IMR-90 (cell line): ENCODE measurements at regions not wholly inside any gene's neighbourhood (a gene's known extent, or its start where the extent isn't known, plus 50 kb on each side); places are given as distances from the start of the nearest gene placed in this dataset.

ENCODE experiments used
- ATAC-seq: fragments of 200-7000 bp; cut with Tn5 transposase; 2 replicates; pipeline ENCODE4 v1.9.1; 2020; ENCODE audit warnings: low read depth, mild to moderate bottlenecking, moderate library complexity
- BruUV-seq: library from RNA; stranded (reverse); fragments of 400-500 nt; replicated peaks from 2 replicates; lab custom pipeline; 2021; lab: Mats Ljungman, UMichigan
- CTCF ChIA-PET: fragments of 300-600 bp; formaldehyde crosslinking; extraction: SDS; loops from one replicate; lab custom pipeline; 2021; ENCODE audit warnings: antibody characterized with exemption; lab: Yijun Ruan, JAX
- POLR2A ChIA-PET: fragments of 300-600 bp; sonication (Branson Sonifier 250); formaldehyde crosslinking; loops from one replicate; lab custom pipeline; 2022; ENCODE audit warnings: antibody characterized with exemption; ENCODE audit not compliant: unreplicated experiment; lab: Charles Lee
- DNase-seq: peaks from one replicate; pipeline ENCODE4 v3.0.0; 2013
- H2AFZ ChIP-seq: replicated peaks from 2 replicates; pipeline ENCODE3; 2013; ENCODE audit warnings: low read length, mild to moderate bottlenecking; ENCODE audit not compliant: poor library complexity
- H2AK5ac ChIP-seq: 2 replicates; pipeline ENCODE4 v1.6.1; 2013; ENCODE audit warnings: low read depth, low read length, inconsistent platforms
- H2AK9ac ChIP-seq: replicated peaks from 2 replicates; pipeline ENCODE3; 2013; ENCODE audit warnings: mild to moderate bottlenecking, low read depth, low read length, moderate library complexity; ENCODE audit not compliant: poor library complexity
- H2BK120ac ChIP-seq: 2 replicates; pipeline ENCODE4 v1.6.1; 2013; ENCODE audit warnings: low read depth, low read length, inconsistent platforms
- H2BK15ac ChIP-seq: 3 replicates; pipeline ENCODE4 v1.6.1; 2013; ENCODE audit warnings: low read depth, low read length, inconsistent platforms
- H2BK20ac ChIP-seq: 2 replicates; pipeline ENCODE4 v1.6.1; 2013; ENCODE audit warnings: low read depth, mild to moderate bottlenecking, inconsistent platforms, low read length, moderate library complexity
- H2BK5ac ChIP-seq: 2 replicates; pipeline ENCODE4 v1.6.1; 2013; ENCODE audit warnings: mild to moderate bottlenecking, low read depth, low read length, inconsistent platforms; ENCODE audit not compliant: poor library complexity, severe bottlenecking
- H3K14ac ChIP-seq: replicated peaks from 2 replicates; pipeline ENCODE4 v1.6.1; 2013; ENCODE audit warnings: low read depth, low read length, inconsistent platforms
- H3K18ac ChIP-seq: 2 replicates; pipeline ENCODE4 v1.6.1; 2013; ENCODE audit warnings: low read depth, low read length, control low read depth
- H3K23ac ChIP-seq: 2 replicates; pipeline ENCODE4 v1.6.1; 2013; ENCODE audit warnings: low read depth, low read length, inconsistent platforms
- H3K27ac ChIP-seq: 2 replicates; pipeline ENCODE4 v1.5.1; 2013; ENCODE audit warnings: mild to moderate bottlenecking, control low read depth, low read length; ENCODE audit not compliant: insufficient read depth
- H3K27me3 ChIP-seq: 2 replicates; pipeline ENCODE4 v1.6.1; 2013; ENCODE audit warnings: low read length; ENCODE audit not compliant: control insufficient read depth, insufficient read depth
- H3K36me3 ChIP-seq: 2 replicates; pipeline ENCODE4 v1.6.1; 2013; ENCODE audit warnings: low read length, mixed read lengths; ENCODE audit not compliant: control insufficient read depth, insufficient read depth
- H3K4ac ChIP-seq: 2 replicates; pipeline ENCODE4 v1.6.1; 2013; ENCODE audit warnings: low read depth, low read length, inconsistent platforms
- H3K4me1 ChIP-seq: 2 replicates; pipeline ENCODE4 v1.6.1; 2013; ENCODE audit warnings: low read length, mixed read lengths; ENCODE audit not compliant: control insufficient read depth, insufficient read depth
- H3K4me2 ChIP-seq: 2 replicates; pipeline ENCODE4 v1.6.1; 2013; ENCODE audit warnings: low read depth, mild to moderate bottlenecking, control low read depth, low read length, moderate library complexity
- H3K4me3 ChIP-seq: 2 replicates; pipeline ENCODE4 v1.5.1; 2013; ENCODE audit warnings: low read depth, mild to moderate bottlenecking, control low read depth, low read length, moderate library complexity; ENCODE audit not compliant: insufficient read depth
- H3K56ac ChIP-seq: 2 replicates; pipeline ENCODE4 v1.6.1; 2013; ENCODE audit warnings: low read length, inconsistent platforms; ENCODE audit not compliant: insufficient read depth; ENCODE audit errors: extremely low read depth
- H3K79me1 ChIP-seq, 2 experiments: 2 replicates each; pipeline ENCODE4 v1.6.1; 2013; ENCODE audit warnings: low read length in 2 of 2, inconsistent platforms in 1 of 2, low read depth in 1 of 2
- H3K9ac ChIP-seq: 2 replicates; pipeline ENCODE4 v1.6.1; 2013; ENCODE audit warnings: low read depth, low read length, control low read depth
- H3K9me1 ChIP-seq: 2 replicates; pipeline ENCODE4 v1.6.1; 2013; ENCODE audit warnings: low read length, inconsistent platforms; ENCODE audit not compliant: insufficient read depth
- H3K9me3 ChIP-seq: 2 replicates; pipeline ENCODE4 v1.6.1; 2013; ENCODE audit warnings: low read length; ENCODE audit not compliant: control insufficient read depth, insufficient read depth
- H4K20me1 ChIP-seq: 2 replicates; pipeline ENCODE4 v1.6.1; 2013; ENCODE audit warnings: low read length, inconsistent platforms; ENCODE audit not compliant: insufficient read depth
- H4K5ac ChIP-seq: 2 replicates; pipeline ENCODE4 v1.6.1; 2013; ENCODE audit warnings: mild to moderate bottlenecking, low read depth, low read length, control low read depth
- H4K8ac ChIP-seq, 2 experiments: 2 replicates each; pipeline ENCODE4 v1.6.1; 2013; ENCODE audit warnings: low read depth in 2 of 2, low read length in 2 of 2, control low read depth in 1 of 2, inconsistent platforms in 1 of 2
- H4K91ac ChIP-seq: 2 replicates; pipeline ENCODE4 v1.6.1; 2013; ENCODE audit warnings: low read depth, low read length, inconsistent platforms; ENCODE audit not compliant: insufficient read depth
- BHLHE40 ChIP-seq: fragments of 150-350 bp; IDR thresholded peaks from 2 replicates; pipeline ENCODE4 v1.6.1; 2016; ENCODE audit warnings: mild to moderate bottlenecking, low read depth, low read length
- CEBPB ChIP-seq: IDR thresholded peaks from 2 replicates; pipeline ENCODE4 v1.6.1; 2012; ENCODE audit warnings: low read depth, low read length, improper control_type of control experiment
- CHD1 ChIP-seq: IDR thresholded peaks from 2 replicates; pipeline ENCODE4 v1.6.1; 2012; ENCODE audit warnings: low read depth, low read length, improper control_type of control experiment
- CTCF ChIP-seq: conservative IDR thresholded peaks from 2 replicates; pipeline ENCODE4 v1.5.1; 2012; ENCODE audit warnings: mild to moderate bottlenecking, low read depth, low read length, improper control_type of control experiment
- ELK1 ChIP-seq: fragments of 150-350 bp; IDR thresholded peaks from 2 replicates; pipeline ENCODE4 v1.6.1; 2016; ENCODE audit warnings: low read depth, mild to moderate bottlenecking, low read length, moderate library complexity, borderline replicate concordance
- FOS ChIP-seq: fragments of 150-350 bp; IDR thresholded peaks from 2 replicates; pipeline ENCODE4 v1.6.1; 2016; ENCODE audit warnings: low read depth, low read length
- MAFK ChIP-seq: IDR thresholded peaks from 2 replicates; pipeline ENCODE4 v1.6.1; 2012; ENCODE audit warnings: low read depth, low read length, improper control_type of control experiment
- MAZ ChIP-seq: IDR thresholded peaks from 2 replicates; pipeline ENCODE4 v1.6.1; 2012; ENCODE audit warnings: low read depth, mild to moderate bottlenecking, low read length, improper control_type of control experiment, moderate library complexity, borderline replicate concordance
- MXI1 ChIP-seq: IDR thresholded peaks from 2 replicates; pipeline ENCODE4 v1.6.1; 2012; ENCODE audit warnings: low read depth, mild to moderate bottlenecking, low read length, moderate library complexity, borderline replicate concordance
- NFE2L2 ChIP-seq: fragments of 150-350 bp; IDR thresholded peaks from 2 replicates; pipeline ENCODE4 v1.6.1; 2016; ENCODE audit warnings: low read depth, mild to moderate bottlenecking, low read length
- POLR2A ChIP-seq: IDR thresholded peaks from 2 replicates; pipeline ENCODE4 v1.6.1; 2012; ENCODE audit warnings: mild to moderate bottlenecking, low read depth, low read length
- RAD21 ChIP-seq: IDR thresholded peaks from 2 replicates; pipeline ENCODE4 v1.6.1; 2012; ENCODE audit warnings: low read length, improper control_type of control experiment
- RCOR1 ChIP-seq: IDR thresholded peaks from 2 replicates; pipeline ENCODE4 v1.6.1; 2012; ENCODE audit warnings: mild to moderate bottlenecking, low read length, improper control_type of control experiment; ENCODE audit not compliant: insufficient replicate concordance
- RFX5 ChIP-seq: IDR thresholded peaks from 2 replicates; pipeline ENCODE4 v1.8.0; 2012; ENCODE audit warnings: low read depth, mild to moderate bottlenecking, low read length, moderate library complexity
- SMC3 ChIP-seq: fragments of 150-350 bp; IDR thresholded peaks from 2 replicates; pipeline ENCODE4 v1.6.1; 2016; ENCODE audit warnings: low read depth, mild to moderate bottlenecking, antibody characterized with exemption, low read length, moderate library complexity
- USF2 ChIP-seq: fragments of 150-350 bp; IDR thresholded peaks from 2 replicates; pipeline ENCODE4 v1.6.1; 2017; ENCODE audit warnings: mild to moderate bottlenecking, antibody characterized with exemption, low read length, low read depth
- WGBS, 2 experiments: methylation state at CpG; one replicate each; pipeline versions ENCODE4 v1.1.5 to v1.1.7; 2013; ENCODE audit warnings: missing lambda C conversion rate in 2 of 2; ENCODE audit not compliant: insufficient read length in 1 of 2; ENCODE audit errors: extremely low coverage in 2 of 2; 5-methylcytosine and 5-hydroxymethylcytosine counted together
- dilution Hi-C: fragments of 300-500 bp; cut with HindIII; formaldehyde crosslinking; loops from one replicate; pipeline ENCODE4 v1.14.3; 2018; ENCODE audit warnings: low sequenced_read_pairs; ENCODE audit not compliant: unreplicated experiment
- in situ Hi-C: fragments of 300-500 bp; cut with MboI; formaldehyde crosslinking; loops from 3 replicates; pipeline ENCODE4 v1.14.3; 2019; ENCODE audit warnings: low sequenced_read_pairs, inconsistent platforms, mixed read lengths
- intact Hi-C: fragments of 100-400 bp; cut with micrococcal nuclease; formaldehyde crosslinking; loops from 2 replicates; pipeline ENCODE4 v1.10.0; 2022

- no peak overlapping the region for H3K14ac ChIP-seq
- no TSS peak for BruUV-seq
- intact Hi-C loops: no loop called here
Measured at GRCh38 chr11:22456993-22457762, 119.0 kb downstream of the SLC17A6 start.

More at GRCh38 chr11:22456993-22457762, 119.0 kb downstream of the SLC17A6 start:
- no peak overlapping the region for H3K27ac ChIP-seq
- H3K27me3 ChIP-seq: no peaks in the 10 kb centered on the region
- H4K20me1 ChIP-seq: no peaks in the 10 kb centered on the region
- H2BK15ac ChIP-seq: no peak overlapping the region
- no peak overlapping the region for H4K91ac ChIP-seq
- no peak for DNase-seq
- H3K56ac ChIP-seq: no peak overlapping the region
- H3K9me3 ChIP-seq: peaks cover 1% of the 10 kb centered on the region
- H3K9me1 ChIP-seq: no peaks in the 10 kb centered on the region
- H2AK5ac ChIP-seq: no peak overlapping the region
- H3K4ac ChIP-seq: no peak overlapping the region
- no peaks in the 10 kb centered on the region for H3K36me3 ChIP-seq
- in situ Hi-C loops: no loop called here
- no peak overlapping the region for H2AK9ac ChIP-seq
- no peak for ATAC-seq
- ChIA-PET CTCF (no interaction called here), POLR2A (no interaction called here)
- dilution Hi-C loops: no loop called here
- H4K8ac ChIP-seq: no peak overlapping the region
- H3K9ac ChIP-seq: no peak overlapping the region
- no peaks in the 10 kb centered on the region for H3K79me1 ChIP-seq
- H4K5ac ChIP-seq: no peak overlapping the region
- no CpG with 5 or more reads among the region's 1 CpG for WGBS, 2 experiments
- no peak overlapping the region for H2BK20ac ChIP-seq
- no peak overlapping the region for H2BK5ac ChIP-seq
- no peak overlapping the region for H3K4me2 ChIP-seq
- H2BK120ac ChIP-seq: no peak overlapping the region
- H3K4me1 ChIP-seq: 0 out of 2 replicates have a peak, but pooled peaks cover 1% of the 10 kb centered on the region
- no peak overlapping the region; the same call in 1 of the 2 replicates for H3K18ac ChIP-seq
- no peak overlapping the region for H3K23ac ChIP-seq
- no peak overlapping the region for H3K4me3 ChIP-seq
- H2AFZ ChIP-seq: no peak overlapping the region
- TF ChIP-seq MAFK (no peak), NFE2L2 (no peak), MAZ (no peak), CHD1 (no peak), RAD21 (no peak), POLR2A (no peak), USF2 (no peak), RFX5 (no peak), MXI1 (no peak), BHLHE40 (no peak), RCOR1 (no peak), FOS (no peak), ELK1 (no peak), SMC3 (no peak), CEBPB (no peak), CTCF (no peak)
